GM19452 (cell line): ENCODE measurements at regions not wholly inside any gene's neighbourhood (a gene's known extent, or its start where the extent isn't known, plus 50 kb on each side); places are given as distances from the start of the nearest gene placed in this dataset.

Experiments used
- ATAC-seq: cut with Tn5 transposase; IDR thresholded peaks from one replicate; pipeline ENCODE4 v1.9.1; 2021; ENCODE audit not compliant: unreplicated experiment

- no peak for ATAC-seq
Measured at GRCh38 chr4:13081830-13082229, 402.3 kb downstream of the RAB28 start.

- no peak for ATAC-seq
Measured at GRCh38 chr4:13067077-13067476, 417.1 kb downstream of the RAB28 start.

GRCh38 chr4:13059019-13059418, 425.1 kb downstream of the RAB28 start:
- no peak for ATAC-seq

DNA sequence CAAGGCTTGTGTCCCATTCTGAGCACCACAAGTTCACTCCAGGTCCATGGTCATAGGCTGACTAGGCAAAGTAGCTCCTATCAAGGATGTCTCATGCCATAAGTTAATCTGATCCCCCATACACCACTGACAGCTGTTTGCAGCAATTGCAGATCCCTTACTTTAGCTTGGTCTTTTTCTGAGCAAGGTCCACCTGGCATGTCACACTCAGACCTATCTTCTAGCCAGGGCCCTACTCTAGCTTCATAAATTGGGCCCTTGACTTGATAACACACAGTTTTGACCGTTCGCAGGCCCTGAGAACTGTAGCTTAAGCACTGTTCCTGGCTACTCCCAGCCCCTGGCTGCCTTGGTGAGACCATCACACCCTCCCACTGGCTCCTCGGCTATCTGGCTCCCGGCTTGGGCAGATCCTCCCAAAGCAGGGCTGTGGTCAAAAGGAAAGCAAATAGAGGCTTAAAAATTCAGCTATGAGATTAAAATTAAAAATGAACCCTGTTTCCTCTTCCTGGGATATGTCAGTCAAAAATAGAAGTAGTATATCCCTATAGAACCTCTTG, 427.4 kb downstream of the RAB28 start:
- ATAC-seq = no peak

- no peak for ATAC-seq
Measured at GRCh38 chr4:13054420-13054970, 429.6 kb downstream of the RAB28 start.

DNA sequence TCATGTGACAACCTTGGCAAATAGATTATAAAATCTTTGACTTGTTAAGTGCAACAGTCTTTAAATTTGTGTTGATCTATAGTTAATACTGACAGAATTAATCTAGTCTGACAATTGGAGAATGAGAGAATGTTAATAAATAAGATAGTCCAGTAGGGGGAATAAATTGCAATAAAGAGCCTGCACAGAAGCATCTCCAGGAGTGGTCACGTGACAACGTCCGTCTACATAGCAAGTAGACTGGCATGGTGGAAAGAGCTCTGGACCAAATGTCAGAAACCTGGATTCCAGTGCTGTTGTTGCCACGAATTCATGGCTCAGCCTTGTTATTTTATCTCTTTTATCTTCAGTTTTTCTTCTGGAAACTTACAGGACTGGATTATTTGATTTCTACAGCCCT, 436.5 kb downstream of the RAB28 start:
- no peak for ATAC-seq

DNA sequence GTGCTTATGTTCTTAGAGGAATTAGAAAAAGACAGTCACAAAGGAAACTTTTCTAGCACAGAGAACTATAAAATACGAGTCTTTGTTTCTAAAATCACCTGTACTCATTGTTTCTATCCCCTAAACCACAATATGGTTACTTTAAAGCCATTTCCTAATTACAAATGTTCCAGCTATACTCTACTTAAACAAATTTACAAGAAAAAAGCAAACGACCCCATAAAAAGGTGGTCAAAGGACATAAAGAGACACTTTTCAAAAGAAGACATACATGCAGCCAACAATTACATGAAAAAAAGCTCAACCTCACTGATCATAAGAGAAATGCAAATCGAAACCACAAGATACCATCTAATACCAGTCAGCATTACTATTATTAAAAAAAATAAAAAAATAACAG, 447.3 kb downstream of the RAB28 start:
- no peak for ATAC-seq

DNA sequence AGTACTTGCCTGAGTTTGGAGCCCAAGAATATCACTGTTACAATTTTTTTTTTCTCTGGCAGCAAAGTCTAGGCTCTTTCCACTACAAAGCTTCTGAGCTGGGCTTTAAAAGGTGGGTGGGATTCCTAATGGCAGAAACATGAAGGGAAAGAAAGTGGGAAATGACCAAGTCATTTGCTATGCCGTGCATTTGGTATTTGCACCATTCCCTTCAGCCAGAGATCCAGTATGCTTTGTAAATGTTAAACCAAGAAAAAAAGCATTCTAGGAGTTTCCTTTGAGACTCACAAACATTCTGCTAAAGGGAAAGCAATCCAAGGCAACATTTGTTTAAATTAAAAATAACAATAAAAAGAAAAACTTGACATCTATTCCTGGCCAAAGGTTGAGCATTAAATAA, 451.2 kb downstream of the RAB28 start:
- no peak for ATAC-seq

DNA sequence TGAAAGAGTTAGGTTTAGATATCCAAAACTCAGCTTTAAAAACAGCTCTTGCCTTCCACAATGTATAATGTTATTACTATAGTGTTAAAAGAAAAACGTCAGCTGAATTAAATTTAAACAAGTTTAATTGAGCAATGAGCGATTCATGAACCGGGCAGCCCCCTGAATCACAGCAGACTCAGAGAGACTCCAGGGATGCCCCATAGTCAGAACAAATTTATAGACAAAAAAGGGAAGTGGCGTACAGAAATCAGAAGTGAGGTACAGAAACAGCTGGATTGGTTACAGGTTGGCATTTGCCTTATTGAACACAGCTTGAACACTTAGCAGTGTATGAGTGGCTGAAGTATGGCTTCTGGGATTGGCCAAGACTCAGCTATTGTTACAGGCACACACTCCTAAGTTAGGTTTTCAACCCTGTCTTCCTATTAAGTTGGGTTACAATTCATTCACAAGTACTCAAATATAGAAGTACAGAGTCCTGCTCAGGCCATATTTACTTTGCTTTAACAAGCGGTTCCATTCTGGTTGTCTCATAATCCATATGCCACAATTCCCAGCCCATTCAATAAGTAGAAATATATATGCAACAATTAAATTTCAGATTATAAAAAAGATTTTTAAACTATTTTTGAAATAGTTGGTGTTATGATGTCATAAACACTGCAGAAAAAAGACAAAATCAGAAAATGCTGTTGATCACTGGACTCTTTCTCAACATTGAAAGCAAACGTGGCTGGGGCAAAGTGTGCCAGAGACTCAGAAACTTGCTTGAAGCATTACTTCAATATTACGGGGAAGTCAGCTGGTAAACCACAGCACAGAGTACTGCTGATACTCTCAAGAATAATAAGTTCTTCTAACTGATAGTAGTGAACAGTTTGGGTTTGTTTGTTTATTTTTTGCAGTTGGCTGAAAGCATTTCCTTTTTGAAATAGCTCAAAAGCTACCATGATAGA, 459.7 kb downstream of the RAB28 start:
- ATAC-seq = no peak

DNA sequence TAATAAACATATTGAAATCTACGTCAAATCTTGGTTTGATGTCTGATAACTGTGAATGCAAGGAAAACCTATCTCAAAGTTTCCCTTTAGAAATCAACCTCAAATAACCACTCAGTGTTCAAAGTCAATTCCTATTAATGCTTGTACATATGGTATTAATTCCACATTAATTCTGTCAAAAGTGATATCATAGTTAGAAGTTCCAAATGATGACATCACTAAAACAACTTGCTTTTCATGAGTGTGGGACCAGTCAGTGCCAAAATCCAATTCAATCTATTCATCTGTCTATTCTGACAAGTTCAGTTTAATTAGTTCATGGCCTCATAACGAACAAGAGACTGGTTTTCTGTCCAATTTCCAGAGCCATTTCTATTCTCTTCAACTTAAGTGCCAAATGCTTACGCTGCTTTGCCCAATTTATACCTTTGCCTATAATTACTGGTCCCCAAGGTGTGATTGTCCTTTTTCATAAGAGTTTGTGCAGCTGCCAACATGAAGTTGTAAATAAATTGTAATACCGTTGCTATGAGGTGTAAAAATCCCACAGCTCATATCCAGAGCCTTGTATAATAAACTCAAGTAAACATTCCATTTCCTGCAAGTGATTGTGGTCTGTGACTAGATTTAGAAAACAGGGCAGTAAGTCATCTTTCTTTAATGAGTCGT, 476.2 kb downstream of the RAB28 start:
- no peak for ATAC-seq

GRCh38 chr4:12993923-12994322, 490.2 kb downstream of the RAB28 start:
- no peak for ATAC-seq

GRCh38 chr4:12987284-12987683, 496.9 kb downstream of the RAB28 start:
- ATAC-seq = no peak

GRCh38 chr4:12979797-12980196, 504.3 kb downstream of the RAB28 start:
- no peak for ATAC-seq

DNA sequence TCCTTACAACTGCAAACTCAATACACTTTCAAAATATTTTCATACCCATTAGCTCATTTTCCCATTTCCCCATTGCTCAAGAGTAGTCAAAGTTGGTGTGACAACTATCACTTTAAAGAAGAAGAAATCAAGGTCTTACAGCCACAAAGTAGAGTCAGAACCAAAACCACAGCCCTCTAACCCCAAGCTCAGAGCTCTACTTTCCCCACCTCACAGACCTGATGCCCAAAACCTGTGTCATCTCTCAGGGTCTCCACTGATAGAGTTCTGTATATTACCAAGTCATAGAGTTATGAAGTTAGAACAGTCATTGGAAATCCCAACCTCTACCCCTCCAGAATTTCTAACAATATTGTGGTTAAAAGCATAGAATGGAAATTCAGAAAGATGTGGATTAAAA, 505.8 kb downstream of the RAB28 start:
- no peak for ATAC-seq

DNA sequence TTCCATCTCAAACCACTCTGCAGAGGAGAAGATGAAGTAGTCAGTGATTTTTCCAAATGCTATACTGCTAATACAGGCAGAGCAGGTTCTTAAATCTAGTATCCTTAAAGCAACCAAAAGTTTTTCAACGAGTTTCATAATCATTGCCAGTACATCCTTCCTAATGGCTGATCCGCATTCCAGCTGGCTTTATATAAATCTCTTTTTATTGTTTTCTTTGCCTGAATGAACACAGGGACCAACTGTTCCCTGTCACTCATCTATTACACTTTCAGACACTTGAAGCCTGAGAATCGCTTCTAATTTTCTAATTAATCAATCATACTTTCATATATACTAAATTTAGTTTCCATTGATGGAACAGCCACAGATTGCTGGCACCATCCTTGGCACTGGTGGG, 508.6 kb downstream of the RAB28 start:
- no peak for ATAC-seq

- ATAC-seq = no peak
Measured at GRCh38 chr4:12973522-12973921, 510.6 kb downstream of the RAB28 start.

DNA sequence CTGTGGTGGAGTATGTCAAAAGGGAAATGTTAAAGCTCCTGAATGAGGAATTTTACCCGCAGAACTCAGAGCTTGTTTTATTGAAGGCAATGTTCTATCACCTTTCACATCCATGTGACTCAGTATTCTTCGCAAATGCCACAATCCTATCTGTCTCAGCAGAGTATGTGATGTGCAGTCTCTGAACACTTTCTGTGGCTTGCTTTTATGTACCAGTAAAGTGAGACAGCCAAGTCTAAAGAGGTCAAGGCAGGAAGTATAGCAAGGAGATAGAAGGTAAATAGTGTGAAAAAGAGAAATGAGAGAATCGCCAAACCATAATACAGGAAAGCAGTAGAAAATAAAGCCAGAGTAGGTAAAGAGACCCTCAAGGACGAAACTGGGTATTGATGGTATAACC, 515.8 kb downstream of the RAB28 start:
- ATAC-seq = no peak

DNA sequence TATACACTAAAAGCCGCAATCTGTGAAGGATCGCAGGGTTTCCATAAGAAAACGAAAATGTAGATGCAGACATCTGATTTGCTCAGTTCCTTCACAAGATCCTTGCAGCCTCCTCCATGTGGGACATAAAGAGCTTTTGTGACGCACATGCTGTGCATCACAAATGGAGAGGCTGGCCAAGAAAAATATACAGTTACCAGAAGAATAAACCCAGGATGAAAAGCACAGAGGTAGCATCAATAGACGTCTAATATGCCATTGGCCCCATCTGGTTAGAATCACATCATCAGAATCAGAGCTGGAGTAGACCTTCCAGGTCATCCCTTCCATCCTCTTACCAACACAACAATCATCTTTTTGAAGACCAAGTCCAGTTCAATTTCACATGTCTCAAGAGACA, 517.4 kb downstream of the RAB28 start:
- no peak for ATAC-seq

DNA sequence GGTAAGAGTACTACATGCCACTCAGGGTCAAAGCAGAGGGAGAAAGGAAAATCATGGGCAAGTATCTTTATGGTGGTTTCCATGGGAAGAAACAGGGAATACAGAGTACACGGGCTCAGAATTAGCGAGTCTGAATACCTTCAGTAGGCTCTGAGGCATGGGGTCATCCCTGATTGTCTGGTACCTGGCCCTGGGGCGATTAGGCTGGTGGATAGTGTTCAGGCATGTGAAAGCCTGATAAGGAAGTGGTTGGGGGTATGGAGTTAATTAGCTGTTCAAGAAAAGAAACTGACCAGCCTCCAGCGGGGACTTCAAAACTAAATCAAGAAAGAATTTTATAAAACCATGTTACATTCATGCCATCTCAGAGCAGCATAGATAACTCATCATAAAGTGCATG, 518.8 kb downstream of the RAB28 start:
- no peak for ATAC-seq

DNA sequence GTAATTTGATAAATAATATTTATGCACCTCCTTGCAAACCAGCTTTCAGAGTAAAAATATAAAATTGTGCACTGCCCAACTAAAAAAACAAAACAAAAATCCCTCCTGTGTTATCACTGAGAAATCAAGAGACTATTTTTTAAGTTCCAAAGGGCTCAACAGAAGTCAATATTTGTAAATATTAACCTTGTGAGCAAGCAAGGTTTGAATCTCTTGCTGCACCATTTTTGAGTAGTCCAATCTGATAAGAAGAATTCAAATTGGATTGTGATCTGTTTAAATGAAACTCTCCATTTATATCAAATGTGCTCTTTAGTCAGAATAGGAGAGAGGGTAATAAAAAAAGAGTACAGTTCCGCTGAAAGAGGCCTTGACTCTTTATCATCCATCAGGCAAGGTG, 520.2 kb downstream of the RAB28 start:
- no peak for ATAC-seq

GRCh38 chr4:12963291-12963690, 520.8 kb downstream of the RAB28 start:
- ATAC-seq = no peak

- ATAC-seq = no peak
Measured at GRCh38 chr4:12961713-12962112, 522.4 kb downstream of the RAB28 start.
